Pancreas (tissue), 10 donors: ENCODE measurements at regions not wholly inside any gene's neighbourhood (a gene's known extent, or its start where the extent isn't known, plus 50 kb on each side); places are given as distances from the start of the nearest gene placed in this dataset.
"Not testable (repeated sequence)": the region's sequence is repeated elsewhere in the genome, so short reads cannot be mapped to it uniquely, and the experiment has no call there.

Source experiments
- ATAC-seq, 4 donors: fragments of 200-7000 bp; cut with Tn5 transposase; one replicate each; pipeline versions ENCODE4 v1.8.0 to v1.9.1; 2020; ENCODE audit warnings: mild to moderate bottlenecking in 4 of 4, moderate library complexity in 4 of 4
- DNase-seq, 6 donors: peaks; one replicate each; pipeline ENCODE4 v3.0.0-alpha.2; 2020
- FAIRE-seq: peaks from 2 replicates; lab custom pipeline; 2012; peaks lifted over from hg19 to GRCh38; lab: Jason Lieb, UNC
- H3K27ac ChIP-seq, 4 donors: fragments of 200-600 bp; sonication (generic); 1 replicate in 3 of 4; 2 replicates in 1 of 4; pipeline versions ENCODE4 v1.5.0 to v1.8.0; 2020
- H3K27me3 ChIP-seq, 4 donors: fragments of 200-600 bp; one replicate each; pipeline ENCODE4 v1.8.0; 2021
- H3K36me3 ChIP-seq, 3 donors: fragments of 200-600 bp; sonication (generic) in 1 of 3; one replicate each; pipeline versions ENCODE4 v1.5.0 to v1.8.0; 2020 to 2021
- H3K4me1 ChIP-seq, 3 donors: fragments of 200-600 bp; one replicate each; pipeline ENCODE4 v1.8.0; 2021
- H3K4me3 ChIP-seq, 4 donors: fragments of 200-600 bp; sonication (generic) in 2 of 4; one replicate each; pipeline versions ENCODE4 v1.5.0 to v1.8.0; 2020 to 2021
- H3K9me3 ChIP-seq, 4 donors: fragments of 200-600 bp; one replicate each; pipeline ENCODE4 v1.8.0; 2021
- WGBS, 2 donors: extraction: QIAGEN DNeasy Blood & Tissue Kit; methylation state at CpG; one replicate each; pipeline ENCODE4 v1.1.7; 2013; 5-methylcytosine and 5-hydroxymethylcytosine counted together
- intact Hi-C, 3 donors: fragments of 100-400 bp; cut with DNase I; formaldehyde crosslinking; loops; one replicate each; pipeline versions ENCODE4 v1.11.1 to v1.14.2; 2022
- TF ChIP-seq, protein P1 (sequence below), 4 donors: fragments of 200-600 bp; sonication (generic) in 3 of 4; IDR thresholded peaks; one replicate each; pipeline versions ENCODE4 v1.5.0 to v1.8.0; 2021; ENCODE audit warnings: antibody characterized with exemption in 4 of 4
- donor health status: healthy with polysubstance abuse.
- donor health status: DM: no; HTN: no; CAD: no; lungs with moderate emphysema.
- donor health status: DM: no; HTN: no; CAD: no.
- donor health status: control.
- donor health status: control.
- donor health status: Bipolar disorder and iron deficiency.
- donor health status: DM: yes; HTN: yes; CAD: no.
- donor health status: DM: no; HTN: no; CAD: no.
- donor health status: DM: no; HTN: no; CAD: no.
- donor health status: DM: yes; HTN: yes; CAD: no.

DNA sequence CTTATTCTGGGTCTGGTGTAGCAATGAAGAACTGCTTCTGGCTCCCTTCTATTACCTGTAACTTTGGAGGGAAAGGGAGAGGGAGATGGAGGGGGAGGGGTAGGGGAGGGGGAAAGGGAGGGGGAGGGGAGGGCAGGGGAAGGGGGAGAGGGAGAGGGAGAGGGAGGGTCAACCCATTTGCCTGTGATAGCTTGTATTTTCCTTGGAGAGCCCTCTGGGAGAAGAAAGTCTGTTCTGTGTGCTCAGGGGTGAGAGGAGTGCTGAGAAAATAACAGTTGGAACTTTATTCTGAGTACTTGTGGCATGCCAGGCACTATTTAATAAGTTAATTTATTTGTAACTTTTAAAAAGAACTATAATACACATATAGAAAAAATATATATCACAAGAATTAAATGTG lies 70.7 kb upstream of the TSPAN2 start:
- H3K36me3 ChIP-seq: no peaks in the 10 kb centered on the region
- DNase-seq (no peak), ATAC-seq (no peak), FAIRE-seq (no peak)
- H3K27ac ChIP-seq: no peak overlapping the region
- TF ChIP-seq, protein P1, sequence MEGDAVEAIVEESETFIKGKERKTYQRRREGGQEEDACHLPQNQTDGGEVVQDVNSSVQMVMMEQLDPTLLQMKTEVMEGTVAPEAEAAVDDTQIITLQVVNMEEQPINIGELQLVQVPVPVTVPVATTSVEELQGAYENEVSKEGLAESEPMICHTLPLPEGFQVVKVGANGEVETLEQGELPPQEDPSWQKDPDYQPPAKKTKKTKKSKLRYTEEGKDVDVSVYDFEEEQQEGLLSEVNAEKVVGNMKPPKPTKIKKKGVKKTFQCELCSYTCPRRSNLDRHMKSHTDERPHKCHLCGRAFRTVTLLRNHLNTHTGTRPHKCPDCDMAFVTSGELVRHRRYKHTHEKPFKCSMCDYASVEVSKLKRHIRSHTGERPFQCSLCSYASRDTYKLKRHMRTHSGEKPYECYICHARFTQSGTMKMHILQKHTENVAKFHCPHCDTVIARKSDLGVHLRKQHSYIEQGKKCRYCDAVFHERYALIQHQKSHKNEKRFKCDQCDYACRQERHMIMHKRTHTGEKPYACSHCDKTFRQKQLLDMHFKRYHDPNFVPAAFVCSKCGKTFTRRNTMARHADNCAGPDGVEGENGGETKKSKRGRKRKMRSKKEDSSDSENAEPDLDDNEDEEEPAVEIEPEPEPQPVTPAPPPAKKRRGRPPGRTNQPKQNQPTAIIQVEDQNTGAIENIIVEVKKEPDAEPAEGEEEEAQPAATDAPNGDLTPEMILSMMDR (IDR thresholded peaks at IDR 0.05): no peak
- H3K4me3 ChIP-seq: no peak overlapping the region
- no peaks in the 10 kb centered on the region for H3K9me3 ChIP-seq
- no peaks in the 10 kb centered on the region for H3K27me3 ChIP-seq
- no peaks in the 10 kb centered on the region for H3K4me1 ChIP-seq
- intact Hi-C loops: no loop called here

DNA sequence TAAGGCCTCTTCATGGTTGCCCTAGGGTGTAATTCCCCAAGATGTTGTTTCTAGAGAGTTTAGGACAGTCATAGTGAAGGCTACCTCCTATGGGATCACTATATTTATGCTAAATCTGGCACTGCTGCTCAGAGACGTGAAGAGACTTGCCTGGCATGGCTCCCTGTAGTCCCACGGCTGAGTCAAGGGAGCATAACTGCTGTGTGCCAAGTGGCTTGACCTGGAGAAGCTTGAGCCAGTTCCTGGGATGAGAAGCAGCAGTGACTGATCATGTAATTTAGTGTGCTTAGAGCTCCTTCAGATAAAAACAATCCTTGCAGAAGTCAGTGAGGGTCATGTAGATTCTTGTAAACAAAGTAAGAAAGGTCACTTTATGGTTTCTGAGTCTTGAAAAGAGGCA lies 68.9 kb upstream of the TSPAN2 start:
- H3K27ac ChIP-seq: no peak overlapping the region
- H3K4me1 ChIP-seq: no peaks in the 10 kb centered on the region
- 59 to 61% methylated on average over 2 of the region's 2 CpGs for WGBS, 2 donors
- H3K9me3 ChIP-seq: no peaks in the 10 kb centered on the region
- H3K36me3 ChIP-seq: no peaks in the 10 kb centered on the region
- no peak for ATAC-seq
- no peak for FAIRE-seq
- no peak for DNase-seq
- intact Hi-C loops: no loop called here
- TF ChIP-seq, protein P1 (IDR thresholded peaks at IDR 0.05): no peak
- no peak overlapping the region for H3K4me3 ChIP-seq
- H3K27me3 ChIP-seq: no peaks in the 10 kb centered on the region

DNA sequence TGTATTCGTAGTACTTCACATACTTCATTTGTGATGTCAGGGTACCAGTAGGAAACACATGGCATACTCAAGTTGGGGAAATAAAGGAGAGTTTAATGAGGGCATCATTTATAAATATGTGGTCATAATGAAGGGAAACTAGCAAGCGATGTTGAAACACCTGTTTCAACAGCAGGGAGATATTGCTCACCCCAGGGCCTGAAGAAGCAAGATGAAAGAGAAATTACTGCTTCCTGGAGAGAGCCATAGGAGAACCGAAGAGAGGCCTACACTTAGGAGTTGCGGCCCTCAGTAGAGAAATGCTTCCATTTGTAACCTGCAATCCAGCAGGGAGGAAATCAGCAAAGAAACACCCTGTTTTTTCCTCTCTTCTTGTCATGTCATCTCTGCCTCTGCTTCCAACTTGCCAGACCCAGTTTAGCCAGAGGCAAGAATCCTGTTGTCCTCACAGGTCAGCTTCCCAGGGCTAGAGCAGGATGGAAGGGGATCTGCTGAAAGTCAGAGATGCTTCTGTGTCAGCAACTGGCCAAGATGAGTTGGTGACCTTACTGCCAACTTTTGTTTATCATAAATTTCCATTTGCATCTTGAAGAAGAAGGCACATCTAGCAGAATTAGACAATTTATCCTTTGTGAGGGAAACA lies 67.6 kb upstream of the TSPAN2 start:
- no peaks in the 10 kb centered on the region for H3K27me3 ChIP-seq
- H3K36me3 ChIP-seq: no peaks in the 10 kb centered on the region
- ATAC-seq (no peak), FAIRE-seq (no peak), DNase-seq (no peak)
- WGBS, 2 donors: 85 to 86% methylated on average over 4 of the region's 4 CpGs
- no peak overlapping the region for H3K27ac ChIP-seq
- H3K4me3 ChIP-seq: no peak overlapping the region
- H3K9me3 ChIP-seq: no peaks in the 10 kb centered on the region
- intact Hi-C loops: no loop called here
- TF ChIP-seq, protein P1 (IDR thresholded peaks at IDR 0.05): no peak
- no peaks in the 10 kb centered on the region for H3K4me1 ChIP-seq

DNA sequence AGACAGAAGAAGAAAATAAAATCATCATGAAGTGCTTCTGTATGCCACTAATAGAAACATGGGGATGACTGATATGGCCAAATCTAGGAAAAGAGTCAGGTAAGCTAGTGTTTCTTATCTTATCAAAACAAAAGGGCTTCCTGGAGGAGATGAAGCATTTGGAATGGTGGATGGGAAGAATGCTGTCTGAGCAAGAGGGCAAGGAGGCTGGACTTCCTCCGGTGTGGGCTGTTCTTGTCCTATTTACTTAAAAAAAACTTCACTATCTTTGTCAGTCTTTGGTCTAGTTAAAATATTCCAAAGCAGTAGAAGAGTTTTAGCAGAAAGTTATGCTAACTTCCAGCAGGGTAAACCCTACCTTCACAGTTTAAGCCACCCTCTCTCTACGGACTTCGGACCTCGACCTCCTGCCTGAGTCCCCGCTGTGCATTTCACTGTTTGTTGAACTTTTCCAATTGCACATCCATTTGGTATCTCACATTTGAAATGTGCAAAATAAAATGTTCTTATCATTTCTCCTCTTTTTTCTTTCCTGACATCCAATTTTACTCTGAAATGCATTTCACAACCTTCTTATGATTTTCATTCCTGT lies 64.8 kb upstream of the TSPAN2 start:
- TF ChIP-seq, protein P1 (IDR thresholded peaks at IDR 0.05): no peak

DNA sequence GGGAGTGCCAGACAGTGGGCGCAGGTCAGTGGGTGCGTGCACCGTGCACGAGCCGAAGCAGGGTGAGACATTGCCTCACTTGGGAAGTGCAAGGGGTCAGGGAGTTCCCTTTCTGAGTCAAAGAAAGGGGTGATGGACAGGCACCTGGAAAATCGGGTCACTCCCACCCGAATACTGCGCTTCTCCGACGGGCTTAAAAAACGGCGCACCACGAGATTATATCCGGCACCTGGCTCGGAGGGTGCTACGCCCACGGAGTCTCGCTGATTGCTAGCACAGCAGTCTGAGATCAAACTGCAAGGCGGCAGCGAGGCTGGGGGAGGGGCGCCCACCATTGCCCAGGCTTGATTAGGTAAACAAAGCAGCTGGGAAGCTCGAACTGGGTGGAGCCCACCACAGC lies 58.6 kb upstream of the TSPAN2 start:
- FAIRE-seq, H3K27ac ChIP-seq, H3K4me3 ChIP-seq, H3K4me1 ChIP-seq, H3K36me3 ChIP-seq, ATAC-seq, intact Hi-C loops, H3K27me3 ChIP-seq, H3K9me3 ChIP-seq, DNase-seq: not testable (repeated sequence)
- WGBS, 2 donors: 10 to 17% methylated on average over 18 to 20 of the region's 22 CpGs

More for the DNA sequence above, 64.8 kb upstream of the TSPAN2 start:
- no peak overlapping the region for H3K27ac ChIP-seq
- FAIRE-seq (no peak), DNase-seq (no peak), ATAC-seq (no peak)
- H3K4me1 ChIP-seq: no peaks in the 10 kb centered on the region
- H3K36me3 ChIP-seq: no peaks in the 10 kb centered on the region
- H3K27me3 ChIP-seq: no peaks in the 10 kb centered on the region
- intact Hi-C loops: no loop called here
- 69 to 75% methylated on average over 5 of the region's 5 CpGs for WGBS, 2 donors
- no peak overlapping the region for H3K4me3 ChIP-seq
- H3K9me3 ChIP-seq: no peaks in the 10 kb centered on the region
